Glutamatergic neuron (in vitro differentiated cells): ENCODE measurements at regions not wholly inside any gene's neighbourhood (a gene's known extent, or its start where the extent isn't known, plus 50 kb on each side); places are given as distances from the start of the nearest gene placed in this dataset.

Experiments used
- DNase-seq: peaks from one replicate; pipeline ENCODE4 v3.0.0; 2022
- H3K27ac Mint-ChIP-seq: one replicate; pipeline ENCODE4 v1.8.0; 2020; ENCODE audit warnings: mild to moderate bottlenecking, mixed read lengths, inconsistent platforms; ENCODE audit not compliant: unreplicated experiment
- H3K27me3 Mint-ChIP-seq: one replicate; pipeline ENCODE4 v1.8.0; 2020; ENCODE audit warnings: mild to moderate bottlenecking, moderate library complexity, mixed read lengths, inconsistent platforms; ENCODE audit not compliant: unreplicated experiment
- H3K36me3 Mint-ChIP-seq: one replicate; pipeline ENCODE4 v1.8.0; 2020; ENCODE audit warnings: mild to moderate bottlenecking, mixed read lengths, inconsistent platforms; ENCODE audit not compliant: unreplicated experiment
- H3K4me1 Mint-ChIP-seq: one replicate; pipeline ENCODE4 v1.8.0; 2020; ENCODE audit warnings: mild to moderate bottlenecking, low read depth, mixed read lengths, inconsistent platforms; ENCODE audit not compliant: unreplicated experiment
- H3K4me3 Mint-ChIP-seq: one replicate; pipeline ENCODE4 v1.8.0; 2020; ENCODE audit warnings: mild to moderate bottlenecking, mixed read lengths, inconsistent platforms; ENCODE audit not compliant: unreplicated experiment
- H3K9me3 Mint-ChIP-seq: one replicate; pipeline ENCODE4 v1.8.0; 2020; ENCODE audit warnings: mild to moderate bottlenecking, moderate library complexity, mixed read lengths, inconsistent platforms; ENCODE audit not compliant: unreplicated experiment
- CTCF ChIP-seq: fragments of 200-600 bp; sonication (generic); IDR thresholded peaks from one replicate; pipeline ENCODE4 v1.5.0; 2021; ENCODE audit not compliant: partially characterized antibody, unreplicated experiment

- Mint-ChIP-seq H3K4me3 (no peak overlapping the region), H3K27me3 (no peaks in the 10 kb centered on the region), H3K4me1 (no peaks in the 10 kb centered on the region), H3K27ac (no peak overlapping the region), H3K9me3 (no peaks in the 10 kb centered on the region), H3K36me3 (no peaks in the 10 kb centered on the region)
- TF ChIP-seq CTCF = no peak
- no peak for DNase-seq
These were observed 331.9 kb upstream of the GULP1 start for GRCh38 chr2:187959821-187960220.

- TF ChIP-seq CTCF = no peak
- DNase-seq = no peak
- Mint-ChIP-seq H3K4me3 (no peak overlapping the region), H3K27ac (no peak overlapping the region), H3K27me3 (no peaks in the 10 kb centered on the region), H3K4me1 (no peaks in the 10 kb centered on the region), H3K9me3 (no peaks in the 10 kb centered on the region), H3K36me3 (no peaks in the 10 kb centered on the region)
These were observed 329.1 kb upstream of the GULP1 start for GRCh38 chr2:187962538-187962937.

- no peak overlapping the region for H3K27ac Mint-ChIP-seq
- no peak for DNase-seq
- no peak overlapping the region for H3K4me3 Mint-ChIP-seq
- H3K9me3 Mint-ChIP-seq = no peaks in the 10 kb centered on the region
- no peak for TF ChIP-seq CTCF
- no peaks in the 10 kb centered on the region for H3K4me1 Mint-ChIP-seq
- H3K27me3 Mint-ChIP-seq = no peaks in the 10 kb centered on the region
- H3K36me3 Mint-ChIP-seq = no peaks in the 10 kb centered on the region
These were observed 326.9 kb upstream of the GULP1 start for GRCh38 chr2:187964746-187965145.

GRCh38 chr2:187966924-187967323 lies 324.8 kb upstream of the GULP1 start:
- Mint-ChIP-seq H3K9me3 (no peaks in the 10 kb centered on the region), H3K36me3 (no peaks in the 10 kb centered on the region), H3K4me3 (no peak overlapping the region), H3K4me1 (no peaks in the 10 kb centered on the region), H3K27me3 (no peaks in the 10 kb centered on the region), H3K27ac (no peak overlapping the region)
- no peak for DNase-seq
- no peak for TF ChIP-seq CTCF

- Mint-ChIP-seq H3K27ac (no peak overlapping the region), H3K27me3 (no peaks in the 10 kb centered on the region), H3K9me3 (no peaks in the 10 kb centered on the region), H3K4me3 (no peak overlapping the region), H3K4me1 (no peaks in the 10 kb centered on the region), H3K36me3 (no peaks in the 10 kb centered on the region)
- no peak for DNase-seq
- TF ChIP-seq CTCF = no peak
These were observed 319.8 kb upstream of the GULP1 start for GRCh38 chr2:187971893-187972292.
